CD14-positive monocyte (primary cell): ENCODE measurements at regions not wholly inside any gene's neighbourhood (a gene's known extent, or its start where the extent isn't known, plus 50 kb on each side); places are given as distances from the start of the nearest gene placed in this dataset.

ENCODE experiments used
- DNase-seq, 3 donors: peaks; one replicate each; pipeline ENCODE4 v3.0.0-alpha.2; 2011 to 2022
- H2AFZ ChIP-seq: 2 replicates; pipeline ENCODE4 v1.6.0; 2012; ENCODE audit warnings: mild to moderate bottlenecking, low read depth, low read length, inconsistent platforms; ENCODE audit not compliant: insufficient read depth, poor library complexity, severe bottlenecking
- H3K27ac ChIP-seq, 2 donors: 1 replicate in 1 of 2; 2 replicates in 1 of 2; pipeline ENCODE4 v1.5.1; 2012 to 2013; ENCODE audit warnings: low read length in 2 of 2, control low read depth in 1 of 2, inconsistent platforms in 1 of 2, low read depth in 1 of 2, mild to moderate bottlenecking in 1 of 2
- H3K27me3 ChIP-seq, 2 donors: one replicate each; pipeline versions ENCODE4 v1.6.0 to v1.6.1; 2011 to 2013; ENCODE audit warnings: low read length in 2 of 2; ENCODE audit not compliant: control insufficient read depth in 2 of 2, insufficient read depth in 2 of 2
- H3K36me3 ChIP-seq, 2 donors: replicated peaks in 1 of 2; 1 replicate in 1 of 2; 2 replicates in 1 of 2; pipeline versions ENCODE4 v1.5.1 to v1.6.1; 2012 to 2013; ENCODE audit warnings: low read length in 2 of 2, control low read depth in 1 of 2, inconsistent platforms in 1 of 2, mild to moderate bottlenecking in 1 of 2; ENCODE audit not compliant: insufficient read depth in 2 of 2, control insufficient read depth in 1 of 2
- H3K4me1 ChIP-seq, 2 donors: 1 replicate in 1 of 2; 2 replicates in 1 of 2; pipeline versions ENCODE4 v1.5.1 to v1.6.1; 2012 to 2013; ENCODE audit warnings: low read length in 2 of 2, control low read depth in 1 of 2, inconsistent platforms in 1 of 2, mild to moderate bottlenecking in 1 of 2, moderate library complexity in 1 of 2; ENCODE audit not compliant: insufficient read depth in 2 of 2, control insufficient read depth in 1 of 2
- H3K4me2 ChIP-seq: replicated peaks from 2 replicates; pipeline ENCODE3; 2012; ENCODE audit warnings: low read length, moderate library complexity, mild to moderate bottlenecking; ENCODE audit not compliant: poor library complexity, severe bottlenecking; ENCODE audit errors: extremely low read depth
- H3K4me3 ChIP-seq, 3 experiments: fragments of 200-600 bp in 1 of 3; sonication (generic) in 1 of 3; replicated peaks in 1 of 3; 1 replicate in 2 of 3; 2 replicates in 1 of 3; pipeline ENCODE4 v1.5.1; 2011 to 2013; ENCODE audit warnings: low read length in 3 of 3, mild to moderate bottlenecking in 3 of 3, control low read depth in 2 of 3, low read depth in 2 of 3, inconsistent platforms in 1 of 3, moderate library complexity in 1 of 3
- H3K79me2 ChIP-seq: 2 replicates; pipeline ENCODE4 v1.6.0; 2012; ENCODE audit warnings: mild to moderate bottlenecking, control low read depth, inconsistent platforms, low read length, moderate library complexity; ENCODE audit not compliant: insufficient read depth
- H3K9ac ChIP-seq: 2 replicates; pipeline ENCODE4 v1.6.0; 2017; ENCODE audit warnings: low read length, mild to moderate bottlenecking; ENCODE audit not compliant: insufficient read depth, poor library complexity, severe bottlenecking
- H3K9me3 ChIP-seq, 2 donors: replicated peaks in 1 of 2; 1 replicate in 1 of 2; 2 replicates in 1 of 2; pipeline versions ENCODE4 v1.5.1 to v1.6.1; 2012 to 2013; ENCODE audit warnings: low read length in 2 of 2, control low read depth in 1 of 2; ENCODE audit not compliant: control insufficient read depth in 1 of 2, insufficient read depth in 1 of 2
- H4K20me1 ChIP-seq: 2 replicates; pipeline ENCODE4 v1.6.0; 2012; ENCODE audit warnings: mild to moderate bottlenecking, low read length, control low read depth, moderate library complexity; ENCODE audit not compliant: insufficient read depth
- H3K27ac Mint-ChIP-seq, 7 donors: one replicate each; pipeline ENCODE4 v1.8.0; 2020; ENCODE audit warnings: mild to moderate bottlenecking in 7 of 7, mixed read lengths in 7 of 7, moderate library complexity in 6 of 7, inconsistent platforms in 2 of 7
- H3K27me3 Mint-ChIP-seq, 3 donors: one replicate each; pipeline ENCODE4 v1.8.0; 2021 to 2022; ENCODE audit warnings: low read depth in 3 of 3, mild to moderate bottlenecking in 3 of 3, mixed read lengths in 3 of 3, moderate library complexity in 3 of 3, inconsistent platforms in 1 of 3
- H3K36me3 Mint-ChIP-seq, 2 donors: one replicate each; pipeline ENCODE4 v1.8.0; 2020; ENCODE audit warnings: mixed read lengths in 2 of 2, inconsistent platforms in 1 of 2, mild to moderate bottlenecking in 1 of 2
- H3K4me1 Mint-ChIP-seq: one replicate; pipeline ENCODE4 v1.8.0; 2020; ENCODE audit warnings: mild to moderate bottlenecking, mixed read lengths
- H3K4me3 Mint-ChIP-seq, 2 donors: one replicate each; pipeline ENCODE4 v1.8.0; 2020; ENCODE audit warnings: mild to moderate bottlenecking in 2 of 2, mixed read lengths in 2 of 2, moderate library complexity in 1 of 2
- H3K9me3 Mint-ChIP-seq, 7 donors: one replicate each; pipeline ENCODE4 v1.8.0; 2020 to 2022; ENCODE audit warnings: mixed read lengths in 7 of 7, mild to moderate bottlenecking in 6 of 7, moderate library complexity in 6 of 7, inconsistent platforms in 2 of 7
- WGBS: methylation state at CpG from one replicate; pipeline ENCODE4 v1.1.5; 2013; ENCODE audit warnings: missing lambda C conversion rate; ENCODE audit not compliant: insufficient coverage; 5-methylcytosine and 5-hydroxymethylcytosine counted together
- intact Hi-C, 2 donors: fragments of 100-400 bp; cut with micrococcal nuclease; formaldehyde crosslinking; loops; one replicate each; pipeline versions ENCODE4 v1.15.0 to v1.15.1; 2023
- TF ChIP-seq, protein P1 (sequence below): fragments of 200-600 bp; IDR thresholded peaks from one replicate; pipeline ENCODE4 v1.8.0; 2022; ENCODE audit warnings: antibody characterized with exemption, mild to moderate bottlenecking

GRCh38 chr10:58965855-58966254 lies 210.6 kb upstream of the PHYHIPL start:
- WGBS, result 83% methylated on average over 1 of the region's 1 CpG
- intact Hi-C loops, result no loop called here

DNA sequence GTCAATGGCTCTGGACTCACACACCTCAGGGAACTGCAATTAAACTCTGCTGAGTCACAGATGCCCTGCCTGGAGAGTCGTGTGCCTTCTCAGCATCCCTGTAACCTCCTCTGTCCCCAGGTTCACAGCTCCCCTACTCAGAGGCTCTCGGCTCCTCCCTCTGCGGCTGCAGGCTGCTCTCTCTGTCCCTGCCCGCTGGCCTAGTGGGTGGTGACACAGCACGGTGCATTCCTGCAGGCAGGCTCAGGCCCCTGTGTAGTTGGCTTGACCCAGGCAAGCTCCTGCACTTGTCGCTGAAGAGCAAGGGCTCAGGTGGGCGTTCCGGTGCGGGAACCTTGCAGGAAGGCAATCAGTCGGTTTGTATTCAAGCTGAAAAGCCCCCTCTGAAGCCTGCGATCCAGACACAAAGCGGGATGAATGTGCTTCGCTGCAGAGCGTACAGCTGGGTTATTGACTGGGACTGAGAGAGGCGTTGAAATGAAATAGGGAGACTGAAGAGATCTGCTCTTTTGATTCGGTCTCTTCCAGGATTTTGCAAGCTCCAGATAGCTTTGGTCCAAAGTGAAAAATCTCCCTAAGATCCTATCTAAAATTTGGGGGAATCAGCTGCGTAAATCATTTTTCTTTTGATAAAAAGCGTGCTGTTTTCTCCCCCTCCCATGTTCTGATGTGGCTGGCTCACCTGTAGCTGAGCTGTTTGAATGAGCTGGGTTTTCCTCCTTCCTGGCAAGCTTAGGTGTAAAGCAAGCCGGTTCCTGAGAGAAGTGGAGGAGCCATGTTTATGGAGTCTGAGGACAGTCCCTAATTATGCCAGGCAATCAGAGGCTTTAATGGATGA lies 208.7 kb upstream of the PHYHIPL start:
- Histone ChIP-seq H3K4me2 (no peak overlapping the region), H3K27me3 (no peaks in the 10 kb centered on the region), H3K79me2 (no peaks in the 10 kb centered on the region), H3K9me3 (no peaks in the 10 kb centered on the region), H3K9ac (no peak overlapping the region), H3K4me1 (no peaks in the 10 kb centered on the region), H4K20me1 (no peaks in the 10 kb centered on the region), H3K27ac (no peak overlapping the region), H2AFZ (no peak overlapping the region), H3K36me3 (no peaks in the 10 kb centered on the region), H3K4me3 (no peak overlapping the region)
- DNase-seq, result no peak
- H3K4me3 Mint-ChIP-seq, result no peak overlapping the region
- no peaks in the 10 kb centered on the region for H3K36me3 Mint-ChIP-seq
- TF ChIP-seq, protein P1, sequence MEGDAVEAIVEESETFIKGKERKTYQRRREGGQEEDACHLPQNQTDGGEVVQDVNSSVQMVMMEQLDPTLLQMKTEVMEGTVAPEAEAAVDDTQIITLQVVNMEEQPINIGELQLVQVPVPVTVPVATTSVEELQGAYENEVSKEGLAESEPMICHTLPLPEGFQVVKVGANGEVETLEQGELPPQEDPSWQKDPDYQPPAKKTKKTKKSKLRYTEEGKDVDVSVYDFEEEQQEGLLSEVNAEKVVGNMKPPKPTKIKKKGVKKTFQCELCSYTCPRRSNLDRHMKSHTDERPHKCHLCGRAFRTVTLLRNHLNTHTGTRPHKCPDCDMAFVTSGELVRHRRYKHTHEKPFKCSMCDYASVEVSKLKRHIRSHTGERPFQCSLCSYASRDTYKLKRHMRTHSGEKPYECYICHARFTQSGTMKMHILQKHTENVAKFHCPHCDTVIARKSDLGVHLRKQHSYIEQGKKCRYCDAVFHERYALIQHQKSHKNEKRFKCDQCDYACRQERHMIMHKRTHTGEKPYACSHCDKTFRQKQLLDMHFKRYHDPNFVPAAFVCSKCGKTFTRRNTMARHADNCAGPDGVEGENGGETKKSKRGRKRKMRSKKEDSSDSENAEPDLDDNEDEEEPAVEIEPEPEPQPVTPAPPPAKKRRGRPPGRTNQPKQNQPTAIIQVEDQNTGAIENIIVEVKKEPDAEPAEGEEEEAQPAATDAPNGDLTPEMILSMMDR, result no peak
- no peaks in the 10 kb centered on the region for H3K4me1 Mint-ChIP-seq
- peaks cover 0 to 6% (median 4%) of the 10 kb centered on the region in 3 donors for H3K27me3 Mint-ChIP-seq
- no peak overlapping the region for H3K27ac Mint-ChIP-seq
- intact Hi-C loops, result no loop called here
- WGBS, result 19% methylated on average over 15 of the region's 19 CpGs
- peaks cover 0 to 2% (median 0%) of the 10 kb centered on the region in 7 donors for H3K9me3 Mint-ChIP-seq

More at GRCh38 chr10:58965855-58966254, 210.6 kb upstream of the PHYHIPL start:
- TF ChIP-seq, protein P1, result no peak
- no peaks in the 10 kb centered on the region for H3K36me3 Mint-ChIP-seq
- H3K9me3 Mint-ChIP-seq, result peaks cover 0 to 2% (median 0%) of the 10 kb centered on the region in 7 donors
- no peaks in the 10 kb centered on the region for H3K4me1 Mint-ChIP-seq
- H3K27me3 Mint-ChIP-seq, result peaks cover 0 to 8% (median 4%) of the 10 kb centered on the region in 3 donors
- Histone ChIP-seq H3K9me3 (no peaks in the 10 kb centered on the region), H3K27me3 (no peaks in the 10 kb centered on the region), H3K9ac (no peak overlapping the region), H3K4me1 (no peaks in the 10 kb centered on the region), H4K20me1 (no peaks in the 10 kb centered on the region), H3K4me3 (no peak overlapping the region), H2AFZ (no peak overlapping the region), H3K27ac (no peak overlapping the region), H3K4me2 (no peak overlapping the region), H3K36me3 (no peaks in the 10 kb centered on the region), H3K79me2 (no peaks in the 10 kb centered on the region)
- no peak for DNase-seq
- H3K4me3 Mint-ChIP-seq, result no peak overlapping the region
- no peak overlapping the region for H3K27ac Mint-ChIP-seq
